Right cardiac atrium (tissue), 5 donors: ENCODE measurements at regions not wholly inside any gene's neighbourhood (a gene's known extent, or its start where the extent isn't known, plus 50 kb on each side); places are given as distances from the start of the nearest gene placed in this dataset.

Experiments
- ATAC-seq, 2 donors: fragments of 200-7000 bp; cut with Tn5 transposase; one replicate each; pipeline versions ENCODE4 v1.8.0 to v1.9.1; 2020; ENCODE audit warnings: moderate library complexity in 2 of 2, mild to moderate bottlenecking in 1 of 2
- DNase-seq, 3 donors: peaks; one replicate each; pipeline ENCODE4 v3.0.0-alpha.2; 2020
- H3K27ac ChIP-seq: one replicate; pipeline ENCODE4 v1.5.1; 2013; ENCODE audit warnings: mild to moderate bottlenecking, low read length, control low read depth, moderate library complexity
- H3K27me3 ChIP-seq: one replicate; pipeline ENCODE4 v1.6.1; 2013; ENCODE audit not compliant: control insufficient read depth, insufficient read depth
- H3K4me1 ChIP-seq: one replicate; pipeline ENCODE4 v1.6.1; 2013; ENCODE audit warnings: low read length; ENCODE audit not compliant: control insufficient read depth, insufficient read depth
- H3K4me3 ChIP-seq: one replicate; pipeline ENCODE4 v1.5.1; 2013; ENCODE audit warnings: low read length, control low read depth
- H3K9me3 ChIP-seq: one replicate; pipeline ENCODE4 v1.6.1; 2013; ENCODE audit warnings: low read length; ENCODE audit not compliant: control insufficient read depth
- WGBS: extraction: QIAGEN DNeasy Blood & Tissue Kit; methylation state at CpG from one replicate; pipeline ENCODE4 v1.1.7; 2013; 5-methylcytosine and 5-hydroxymethylcytosine counted together
- intact Hi-C, 4 donors: fragments of 100-400 bp; cut with DNase I; formaldehyde crosslinking; loops; one replicate each; pipeline versions ENCODE4 v1.11.0 to v1.14.0; 2022 to 2023
- donor health status: healthy with polysubstance abuse.
- donor health status: DM: no; HTN: yes; CAD: no.
- donor health status: DM: no; HTN: no; CAD: no.
- donor health status: DM: no; HTN: yes; CAD: no; lungs with severe emphysema.
- donor health status: DM: yes; HTN: yes; CAD: no.

DNA sequence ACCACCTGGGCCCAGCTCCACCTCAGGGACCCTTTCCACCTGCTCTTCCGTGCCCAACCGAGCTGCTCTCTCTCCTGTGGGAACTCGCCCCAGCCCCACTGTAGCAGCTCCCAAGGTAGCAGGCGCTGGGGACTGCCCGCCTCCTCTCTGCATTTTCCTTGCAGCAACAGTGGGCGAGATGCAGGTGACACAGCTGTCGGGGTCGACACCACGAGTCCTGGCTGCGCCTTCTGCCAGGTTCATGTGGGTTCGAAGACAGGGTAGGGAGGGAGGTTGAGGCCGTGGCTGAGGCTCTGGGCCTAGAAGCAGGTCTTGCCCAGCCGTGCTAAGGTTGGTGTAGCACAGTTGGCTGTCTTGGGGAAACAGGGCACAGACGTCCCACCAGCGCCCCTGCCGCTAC lies 245.2 kb upstream of the FSTL5 start:
- Histone ChIP-seq H3K9me3 (no peaks in the 10 kb centered on the region), H3K27me3 (no peaks in the 10 kb centered on the region), H3K4me1 (no peaks in the 10 kb centered on the region), H3K4me3 (no peak overlapping the region), H3K27ac (no peak overlapping the region)
- 96% methylated on average over 16 of the region's 16 CpGs for WGBS
- DNase-seq (no peak), ATAC-seq (no peak)
- intact Hi-C loops, result no loop called here

DNA sequence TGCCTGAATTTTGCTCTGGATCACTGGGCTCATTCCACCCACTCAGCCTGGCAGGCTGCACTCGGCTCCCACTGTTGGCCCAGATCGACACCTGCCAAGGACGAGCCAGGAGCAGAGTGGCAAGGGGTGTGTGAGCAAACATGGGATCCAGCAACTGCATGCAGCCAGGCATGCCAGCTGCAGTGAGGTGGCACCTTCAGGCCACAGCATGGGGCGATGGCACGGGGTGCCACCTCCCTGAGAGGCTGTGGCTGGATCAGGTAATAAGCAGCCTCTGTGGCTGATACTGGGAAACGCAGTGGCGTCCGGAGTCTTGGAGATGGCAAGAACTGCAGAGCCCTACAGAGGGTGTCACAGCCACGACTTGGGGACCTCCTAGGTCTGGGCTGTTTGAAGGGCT lies 244.5 kb upstream of the FSTL5 start:
- intact Hi-C loops, result no loop called here
- Histone ChIP-seq H3K9me3 (no peaks in the 10 kb centered on the region), H3K27ac (no peak overlapping the region), H3K4me3 (no peak overlapping the region), H3K4me1 (no peaks in the 10 kb centered on the region), H3K27me3 (no peaks in the 10 kb centered on the region)
- no peak for DNase-seq
- ATAC-seq, result no peak
- 88% methylated on average over 9 of the region's 9 CpGs for WGBS

DNA sequence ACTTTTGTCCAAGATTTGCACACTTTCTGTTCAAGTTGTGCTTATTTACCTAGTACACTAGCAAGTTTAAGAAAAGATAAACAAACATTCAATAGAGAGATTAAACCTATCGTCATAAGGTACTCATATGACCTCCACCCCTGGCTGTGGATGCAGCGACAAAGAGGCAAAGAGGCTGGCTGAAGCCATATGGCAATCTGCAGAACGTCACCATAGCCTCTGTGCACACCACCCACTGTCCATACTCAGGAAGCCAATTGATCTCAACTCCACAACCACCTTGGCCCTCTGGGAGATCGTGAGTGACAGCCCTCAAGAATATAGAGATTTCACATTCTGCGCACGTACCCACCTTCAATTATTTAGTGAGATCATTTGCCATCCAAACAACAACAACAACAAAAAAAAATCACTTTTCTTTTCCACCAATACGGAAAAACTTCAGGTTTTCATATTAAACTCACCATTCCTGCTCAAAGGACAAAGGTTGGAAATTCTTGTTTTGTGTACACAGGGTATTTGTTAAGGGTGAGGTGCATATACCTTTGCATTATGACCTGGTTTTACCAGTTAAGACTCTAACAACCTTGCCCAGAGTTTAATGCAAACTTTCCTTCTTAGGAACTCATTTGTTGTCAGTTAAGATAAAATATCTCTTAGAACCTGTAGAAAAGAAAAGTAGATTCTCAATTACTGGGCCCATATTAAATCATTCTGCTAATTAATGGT lies 243.0 kb upstream of the FSTL5 start:
- H3K27ac ChIP-seq, result no peak overlapping the region
- H3K9me3 ChIP-seq, result no peaks in the 10 kb centered on the region
- H3K27me3 ChIP-seq, result no peaks in the 10 kb centered on the region
- H3K4me1 ChIP-seq, result no peaks in the 10 kb centered on the region
- no peak for ATAC-seq
- no peak overlapping the region for H3K4me3 ChIP-seq
- no peak for DNase-seq
- intact Hi-C loops, result no loop called here
- WGBS, result 85% methylated on average over 7 of the region's 7 CpGs

DNA sequence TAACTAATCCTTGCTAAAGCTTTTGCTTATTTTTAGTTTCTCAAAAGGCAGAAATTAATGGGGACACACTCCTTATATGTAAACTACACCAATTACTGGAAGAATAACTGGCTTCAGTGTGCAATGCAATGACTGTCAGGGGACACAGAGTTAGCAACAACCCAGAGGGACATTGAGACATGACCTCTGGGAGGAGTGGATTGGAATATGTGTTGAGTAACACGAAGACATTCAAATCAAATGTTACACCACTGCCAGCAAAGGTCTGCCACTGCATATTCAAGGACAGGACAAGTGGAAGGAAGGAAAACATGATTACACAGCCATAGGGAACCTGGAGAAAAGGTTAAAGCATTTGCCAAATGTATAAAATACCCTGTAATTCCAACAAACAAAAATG lies 240.1 kb upstream of the FSTL5 start:
- Histone ChIP-seq H3K4me1 (no peaks in the 10 kb centered on the region), H3K27me3 (no peaks in the 10 kb centered on the region), H3K9me3 (no peaks in the 10 kb centered on the region), H3K27ac (no peak overlapping the region), H3K4me3 (no peak overlapping the region)
- ATAC-seq (no peak), DNase-seq (no peak)
- 30% methylated on average over 1 of the region's 1 CpG for WGBS
- intact Hi-C loops, result no loop called here

DNA sequence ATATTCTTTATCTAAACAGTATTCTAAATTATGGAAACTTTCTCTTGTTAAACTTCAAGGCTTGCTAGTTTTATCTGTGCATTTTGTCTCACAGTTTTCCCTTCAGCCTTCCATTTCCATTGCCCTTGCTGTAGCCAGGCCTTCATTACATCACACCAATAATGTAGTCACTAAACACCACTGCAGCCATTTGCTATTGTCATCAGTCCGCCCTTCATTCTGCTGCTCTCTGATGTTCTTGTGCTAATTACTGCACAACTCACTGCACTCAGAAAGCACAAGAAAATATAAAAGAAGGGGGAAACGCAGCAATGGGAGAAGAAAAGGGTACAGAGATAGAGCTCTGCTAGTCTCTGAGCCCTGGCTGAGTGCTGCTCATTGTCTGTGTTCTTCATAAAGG lies 239.6 kb upstream of the FSTL5 start:
- ATAC-seq (no peak), DNase-seq (no peak)
- intact Hi-C loops, result no loop called here
- Histone ChIP-seq H3K4me3 (no peak overlapping the region), H3K4me1 (no peaks in the 10 kb centered on the region), H3K27me3 (no peaks in the 10 kb centered on the region), H3K27ac (no peak overlapping the region), H3K9me3 (no peaks in the 10 kb centered on the region)
- 83% methylated on average over 2 of the region's 2 CpGs for WGBS

DNA sequence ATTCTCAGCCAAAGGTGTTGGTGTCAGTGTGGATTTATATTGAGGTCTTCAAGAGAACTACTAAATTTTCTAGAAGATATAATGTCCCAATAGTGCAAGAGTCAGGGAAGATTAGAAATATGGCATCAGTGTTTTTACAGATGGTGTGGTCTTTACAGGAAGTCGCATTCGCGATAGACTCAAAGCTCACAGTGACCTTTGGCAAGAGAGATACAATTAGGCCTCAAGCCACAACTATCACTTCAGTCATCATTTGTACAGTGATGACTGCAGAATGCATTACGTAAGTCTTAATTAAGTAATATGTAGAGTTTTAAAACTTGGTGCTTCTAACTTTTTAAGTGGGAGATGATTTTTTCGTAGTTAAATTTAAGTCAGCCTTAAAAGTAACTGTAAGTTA lies 237.2 kb upstream of the FSTL5 start:
- H3K27ac ChIP-seq, result no peak overlapping the region
- no peak for DNase-seq
- H3K9me3 ChIP-seq, result no peaks in the 10 kb centered on the region
- intact Hi-C loops, result no loop called here
- H3K4me3 ChIP-seq, result no peak overlapping the region
- H3K4me1 ChIP-seq, result no peaks in the 10 kb centered on the region
- no peaks in the 10 kb centered on the region for H3K27me3 ChIP-seq
- 57% methylated on average over 5 of the region's 5 CpGs for WGBS
- no peak for ATAC-seq

DNA sequence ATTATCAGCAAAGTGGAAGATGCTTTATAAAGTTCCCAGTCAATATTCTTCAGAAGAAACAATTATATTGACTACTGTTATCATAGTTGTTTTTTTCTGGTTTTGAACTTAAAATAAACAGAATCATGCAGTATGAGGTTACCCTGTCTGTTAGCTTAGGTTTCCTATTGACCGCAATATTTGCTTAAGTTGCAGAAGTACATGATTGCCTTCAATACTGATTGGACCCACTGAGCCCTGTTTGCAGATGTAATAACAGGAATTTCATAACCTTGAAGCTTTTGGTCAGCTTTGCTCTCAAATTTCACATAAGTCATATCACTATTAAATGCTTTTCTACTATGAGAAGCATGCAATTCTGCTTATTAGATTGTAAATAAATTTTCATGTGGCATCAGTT lies 229.1 kb upstream of the FSTL5 start:
- Histone ChIP-seq H3K4me3 (no peak overlapping the region), H3K9me3 (no peaks in the 10 kb centered on the region), H3K4me1 (no peaks in the 10 kb centered on the region), H3K27ac (no peak overlapping the region), H3K27me3 (no peaks in the 10 kb centered on the region)
- 98% methylated on average over 1 of the region's 1 CpG for WGBS
- DNase-seq (no peak), ATAC-seq (no peak)
- intact Hi-C loops, result no loop called here

DNA sequence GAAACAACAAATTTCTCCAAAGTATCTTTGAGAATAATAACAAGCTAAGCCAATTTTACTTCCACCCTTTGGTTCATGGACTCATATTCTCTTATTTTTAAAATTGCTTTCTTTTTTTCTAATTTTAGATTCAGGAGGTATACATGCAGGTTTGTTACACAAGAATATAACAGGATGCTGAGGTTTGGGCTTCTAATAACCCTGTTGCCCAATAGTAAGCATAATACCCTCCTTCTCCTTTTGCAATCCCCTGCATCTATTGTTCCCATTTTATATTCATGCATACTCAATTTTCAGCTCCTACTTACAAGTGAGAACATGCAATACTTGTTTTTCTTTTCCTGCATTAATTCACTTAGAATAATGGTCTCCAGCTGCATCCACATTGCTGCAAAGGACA lies 202.3 kb upstream of the FSTL5 start:
- Histone ChIP-seq H3K27me3 (no peaks in the 10 kb centered on the region), H3K27ac (no peak overlapping the region), H3K9me3 (no peaks in the 10 kb centered on the region), H3K4me3 (no peak overlapping the region), H3K4me1 (no peaks in the 10 kb centered on the region)
- DNase-seq (no peak), ATAC-seq (no peak)
- intact Hi-C loops, result no loop called here

DNA sequence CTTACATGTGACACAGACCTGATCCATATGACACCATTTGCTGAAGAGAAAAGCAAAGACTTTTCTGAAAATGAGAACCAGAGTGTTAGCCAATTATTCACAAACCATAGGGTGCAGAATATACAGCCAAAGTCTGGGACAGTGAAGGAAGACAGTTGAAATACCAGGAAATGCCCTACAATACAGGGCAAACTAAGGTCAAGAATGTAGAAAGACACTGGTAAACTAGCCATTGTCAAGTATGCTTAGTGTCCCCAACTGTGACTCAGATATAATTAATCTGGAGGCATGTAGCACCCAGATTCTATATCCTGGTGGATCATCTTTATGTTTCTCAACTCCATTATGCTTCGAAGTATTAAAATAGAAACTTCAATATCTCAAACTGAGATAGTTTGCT lies 200.9 kb upstream of the FSTL5 start:
- Histone ChIP-seq H3K4me3 (no peak overlapping the region), H3K9me3 (no peaks in the 10 kb centered on the region), H3K27me3 (no peaks in the 10 kb centered on the region), H3K4me1 (no peaks in the 10 kb centered on the region), H3K27ac (no peak overlapping the region)
- WGBS, result 74% methylated on average over 1 of the region's 1 CpG
- ATAC-seq, result no peak
- no peak for DNase-seq
- intact Hi-C loops, result no loop called here

DNA sequence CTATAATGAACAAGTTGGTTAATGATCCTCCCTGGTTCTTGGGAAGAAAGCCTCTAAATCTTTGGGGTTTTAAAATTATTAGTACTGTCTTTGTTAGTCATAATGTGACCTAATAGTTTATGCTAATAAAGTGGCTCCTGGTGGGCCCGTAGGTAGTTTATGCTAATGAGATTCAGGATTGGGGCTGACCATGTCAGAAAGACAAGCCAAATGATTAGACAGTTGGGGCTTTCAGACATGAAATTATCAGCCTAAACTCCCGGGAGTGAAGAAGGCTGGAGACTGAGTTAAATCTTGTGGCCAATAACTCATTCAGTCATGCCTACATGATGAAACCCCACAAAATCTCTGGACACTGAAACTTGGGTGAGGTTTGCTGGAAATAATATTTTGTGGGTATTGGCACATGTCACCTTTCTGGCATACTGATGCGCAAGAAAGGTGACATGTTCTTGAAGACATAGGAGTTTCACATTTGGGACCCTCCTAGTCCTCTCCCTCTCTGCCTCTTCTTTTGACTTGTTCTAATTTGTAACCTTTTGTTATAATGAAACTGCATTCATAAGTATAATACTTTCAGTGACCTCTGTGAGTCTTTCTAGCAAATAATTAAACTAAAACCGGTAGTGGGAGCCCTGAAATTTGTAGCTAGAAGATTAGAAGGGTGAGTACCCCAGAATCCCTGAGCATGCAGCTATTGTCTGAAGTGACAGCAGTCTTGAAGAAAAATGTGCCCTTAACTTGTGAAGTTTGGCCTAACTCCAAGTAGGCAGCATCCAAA lies 196.8 kb upstream of the FSTL5 start:
- ATAC-seq, result no peak
- H3K27ac ChIP-seq, result no peak overlapping the region
- H3K9me3 ChIP-seq, result no peaks in the 10 kb centered on the region
- 79% methylated on average over 4 of the region's 4 CpGs for WGBS
- intact Hi-C loops, result no loop called here
- no peaks in the 10 kb centered on the region for H3K27me3 ChIP-seq
- DNase-seq, result no peak
- H3K4me1 ChIP-seq, result no peaks in the 10 kb centered on the region
- no peak overlapping the region for H3K4me3 ChIP-seq

DNA sequence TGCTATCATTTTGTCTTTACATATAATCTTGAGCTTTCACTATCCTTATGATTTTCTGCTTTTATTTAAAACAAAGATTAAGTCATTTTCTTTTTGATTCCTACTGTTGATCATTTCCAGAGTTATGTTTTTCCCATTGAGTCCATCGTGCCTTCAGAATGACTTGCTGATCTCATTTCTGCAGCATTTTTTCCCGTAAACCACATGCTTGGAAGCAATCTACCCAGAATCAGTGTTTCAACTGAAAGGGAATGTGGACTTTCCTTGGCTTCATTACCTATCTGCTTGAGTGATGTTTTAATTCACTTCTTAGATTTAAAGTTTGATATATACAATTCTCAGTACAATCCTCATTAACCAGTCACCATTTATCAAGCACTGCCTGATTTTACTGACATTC lies 192.4 kb upstream of the FSTL5 start:
- no peak for ATAC-seq
- WGBS, result 60% methylated on average over 2 of the region's 2 CpGs

More for the DNA sequence above, 192.4 kb upstream of the FSTL5 start:
- H3K4me3 ChIP-seq, result no peak overlapping the region
- intact Hi-C loops, result no loop called here
- no peak for DNase-seq
- no peak overlapping the region for H3K27ac ChIP-seq
- H3K27me3 ChIP-seq, result no peaks in the 10 kb centered on the region
- peaks cover 2% of the 10 kb centered on the region for H3K4me1 ChIP-seq
- H3K9me3 ChIP-seq, result no peaks in the 10 kb centered on the region
